Right forelimb (tissue), 1 donor: ENCODE measurements at regions not wholly inside any gene's neighbourhood (a gene's known extent, or its start where the extent isn't known, plus 50 kb on each side); places are given as distances from the start of the nearest gene placed in this dataset.
"Not testable (repeated sequence)": the region's sequence is repeated elsewhere in the genome, so short reads cannot be mapped to it uniquely, and the experiment has no call there.

ENCODE experiments used
- DNase-seq: peaks from one replicate; pipeline ENCODE4 v3.0.0-alpha.2; 2018

DNA sequence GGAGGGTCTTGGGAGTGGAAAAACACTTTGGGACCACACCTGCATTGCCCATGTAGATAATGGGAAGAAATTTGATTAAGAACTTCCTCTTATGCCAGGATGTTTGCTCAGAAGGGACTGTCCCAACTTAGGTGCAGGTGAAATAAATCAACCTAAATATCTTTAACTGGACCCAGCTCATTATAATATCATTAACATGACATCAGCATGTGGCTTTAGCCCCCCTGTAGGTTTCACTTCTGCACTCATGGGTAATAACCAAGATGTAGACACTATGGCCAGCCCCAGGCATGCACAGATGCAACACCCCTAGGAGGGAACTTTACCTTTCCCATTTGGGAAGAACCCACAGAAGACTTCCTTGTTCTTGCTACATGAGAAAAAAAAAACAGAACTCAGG, 227.4 kb upstream of the ZNF804A start:
- DNase-seq: no peak

GRCh38 chr2:184371641-184372040, 226.7 kb upstream of the ZNF804A start:
- DNase-seq: no peak

DNA sequence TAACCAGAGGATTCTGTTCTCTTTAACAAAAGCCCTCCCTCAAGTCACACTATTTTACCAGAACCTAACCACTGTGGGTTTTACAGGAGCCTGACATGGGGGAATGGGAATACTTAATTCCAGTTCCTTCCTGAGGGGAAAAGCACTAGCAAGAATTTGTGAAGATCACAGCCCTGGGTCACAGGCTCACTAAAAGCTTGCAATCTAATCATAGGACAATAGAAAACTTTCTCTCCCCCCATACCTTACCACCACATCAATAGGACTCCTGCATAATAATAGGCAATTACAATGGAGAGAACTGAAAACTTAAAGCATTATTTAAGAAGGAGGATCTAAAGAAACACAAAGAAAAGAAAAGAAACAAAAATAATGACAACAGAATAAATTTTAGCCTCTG, 225.8 kb upstream of the ZNF804A start:
- no peak for DNase-seq

GRCh38 chr2:184394642-184395041, 203.7 kb upstream of the ZNF804A start:
- DNase-seq: no peak

DNA sequence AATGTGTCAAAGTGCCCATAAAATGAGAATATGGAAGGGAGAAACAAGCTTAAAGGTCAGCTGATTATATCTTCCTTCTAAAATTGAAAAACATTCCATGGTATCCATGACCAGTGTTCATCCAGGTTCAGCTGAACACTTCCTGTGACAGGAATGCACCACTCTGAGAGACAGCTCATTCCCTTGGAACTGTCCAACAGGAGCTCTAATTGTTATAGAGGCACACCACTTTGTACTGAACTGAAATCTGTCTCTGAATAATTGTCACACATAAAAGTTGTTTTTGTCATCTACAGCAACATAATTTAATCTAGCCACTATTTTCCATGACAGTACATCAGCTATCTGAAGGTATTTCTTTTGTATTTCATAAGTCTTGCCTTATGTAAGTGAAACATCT, 195.9 kb upstream of the ZNF804A start:
- DNase-seq: no peak

DNA sequence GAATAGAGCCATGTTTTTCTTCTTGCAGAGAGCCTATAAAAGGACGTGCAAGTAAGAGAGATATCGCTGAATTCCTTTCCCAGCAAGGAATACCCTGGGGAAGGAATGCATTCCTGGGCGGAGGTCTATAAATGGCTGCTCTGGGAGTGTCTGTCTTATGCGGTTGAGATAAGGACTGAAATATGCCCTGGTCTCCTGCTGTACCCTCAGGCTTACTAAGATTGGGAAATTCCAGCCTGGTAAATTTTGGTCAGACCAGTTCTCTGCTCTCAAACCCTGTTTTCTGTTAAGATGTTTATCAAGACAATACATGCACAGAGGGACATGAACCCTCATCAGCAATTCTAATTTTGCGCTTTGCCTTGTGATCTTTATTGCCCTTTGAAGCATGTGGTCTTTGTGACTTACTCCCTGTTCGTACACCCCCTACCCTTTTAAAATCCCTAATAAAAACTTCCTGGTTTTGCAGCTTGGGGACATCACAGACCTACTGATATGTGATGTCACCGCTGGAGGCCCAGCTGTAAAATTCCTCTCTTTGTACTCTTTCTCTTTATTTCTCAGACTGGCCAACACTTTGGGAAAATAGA, 191.2 kb upstream of the ZNF804A start:
- not testable (repeated sequence) for DNase-seq

- DNase-seq: no peak
Observed at GRCh38 chr2:184410160-184410559, 188.2 kb upstream of the ZNF804A start.

DNA sequence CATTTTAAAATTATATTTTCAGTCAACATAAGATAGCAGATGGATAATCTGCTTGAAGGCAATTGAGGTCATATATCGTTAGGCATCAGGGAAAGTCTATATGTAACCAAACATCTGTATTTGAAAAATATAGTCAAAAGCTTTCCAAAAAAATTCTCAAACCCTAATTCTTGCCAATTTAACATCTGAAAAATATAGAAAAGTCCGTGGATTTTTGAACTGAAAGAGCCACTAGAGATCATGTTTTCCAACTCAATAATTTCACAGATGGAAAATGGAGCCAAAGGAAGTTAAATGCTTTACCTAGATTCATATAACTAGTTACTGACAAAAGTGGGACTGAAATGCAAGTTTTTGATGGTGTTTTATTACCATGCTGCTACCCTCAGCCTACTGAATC, 185.1 kb upstream of the ZNF804A start:
- DNase-seq: no peak

- no peak for DNase-seq
Observed at GRCh38 chr2:184413671-184414229, 184.6 kb upstream of the ZNF804A start.

- no peak for DNase-seq
Observed at GRCh38 chr2:184416146-184416913, 182.0 kb upstream of the ZNF804A start.

DNA sequence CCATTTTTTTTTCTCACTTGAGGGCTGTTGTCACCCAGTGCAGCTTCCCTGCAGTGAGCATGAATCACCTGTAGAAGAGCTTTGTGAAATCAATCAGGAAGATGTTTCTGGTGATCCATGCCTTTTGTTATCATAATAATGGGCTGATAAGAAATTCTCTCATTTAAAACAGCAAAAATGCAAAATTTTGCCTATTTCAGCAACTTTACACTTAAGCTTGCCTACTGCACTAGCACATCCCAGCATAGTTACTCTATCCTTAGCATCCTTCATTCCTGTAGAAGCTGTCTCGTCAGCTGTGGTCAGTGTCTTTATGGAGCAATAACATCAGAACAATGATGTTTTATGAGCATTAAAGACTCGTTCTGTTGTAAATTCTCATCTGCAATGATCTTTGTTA, 178.6 kb upstream of the ZNF804A start:
- DNase-seq: no peak

DNA sequence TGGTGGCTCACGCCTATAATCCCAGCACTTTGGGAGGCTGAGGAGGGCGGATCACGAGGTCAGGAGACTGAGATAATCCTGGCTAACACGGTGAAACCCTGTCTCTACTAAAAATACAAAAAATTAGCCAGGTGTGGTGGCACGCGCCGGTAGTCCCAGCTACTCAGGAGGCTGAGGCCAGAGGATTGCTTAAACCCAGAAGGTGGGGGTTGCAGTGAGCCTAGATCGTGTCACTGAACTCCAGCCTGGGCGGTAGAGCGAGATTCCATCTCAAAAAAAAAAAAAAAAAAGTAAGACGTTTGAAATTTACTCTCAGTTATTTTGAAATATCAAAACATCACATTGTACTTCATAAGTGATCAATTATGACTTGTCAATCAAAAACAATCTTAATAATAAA, 176.9 kb upstream of the ZNF804A start:
- not testable (repeated sequence) for DNase-seq

DNA sequence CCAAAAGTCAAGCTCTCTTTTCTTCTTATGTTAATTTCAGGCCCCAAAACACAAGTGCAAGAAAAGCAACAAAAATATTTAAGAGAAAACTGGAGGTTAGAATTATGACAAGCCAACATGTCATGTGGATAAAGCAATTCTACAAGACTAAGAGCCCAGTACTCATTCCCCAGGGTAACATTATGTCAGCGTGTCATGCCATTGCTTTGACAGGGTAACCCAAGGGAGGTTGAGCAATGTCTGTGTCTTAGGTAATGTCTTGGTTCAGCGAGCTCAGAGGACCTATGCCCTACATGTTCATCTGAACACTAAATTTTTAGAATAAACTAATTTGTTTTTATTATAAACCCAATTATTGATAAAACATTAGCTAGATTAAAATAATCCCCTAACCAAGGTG, 173.2 kb upstream of the ZNF804A start:
- DNase-seq: no peak

DNA sequence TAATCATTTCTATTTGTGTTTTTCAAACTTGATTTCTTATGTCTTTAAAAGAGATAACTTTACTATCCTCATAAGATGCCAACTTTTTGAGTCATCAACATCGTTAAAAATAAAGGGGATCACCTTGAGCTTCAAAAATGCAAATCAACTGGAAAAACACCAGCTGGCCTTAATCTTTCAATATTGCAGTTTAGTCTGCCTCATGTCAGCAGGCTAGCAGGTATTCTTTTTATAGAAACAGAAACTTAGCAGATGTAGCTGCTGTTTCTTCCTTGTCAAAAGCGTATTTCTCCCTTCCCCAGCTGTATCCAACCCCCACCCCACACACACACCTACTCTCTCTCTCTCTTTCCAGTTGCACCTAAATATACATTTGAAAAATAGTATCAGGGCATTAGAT, 154.1 kb upstream of the ZNF804A start:
- no peak for DNase-seq

DNA sequence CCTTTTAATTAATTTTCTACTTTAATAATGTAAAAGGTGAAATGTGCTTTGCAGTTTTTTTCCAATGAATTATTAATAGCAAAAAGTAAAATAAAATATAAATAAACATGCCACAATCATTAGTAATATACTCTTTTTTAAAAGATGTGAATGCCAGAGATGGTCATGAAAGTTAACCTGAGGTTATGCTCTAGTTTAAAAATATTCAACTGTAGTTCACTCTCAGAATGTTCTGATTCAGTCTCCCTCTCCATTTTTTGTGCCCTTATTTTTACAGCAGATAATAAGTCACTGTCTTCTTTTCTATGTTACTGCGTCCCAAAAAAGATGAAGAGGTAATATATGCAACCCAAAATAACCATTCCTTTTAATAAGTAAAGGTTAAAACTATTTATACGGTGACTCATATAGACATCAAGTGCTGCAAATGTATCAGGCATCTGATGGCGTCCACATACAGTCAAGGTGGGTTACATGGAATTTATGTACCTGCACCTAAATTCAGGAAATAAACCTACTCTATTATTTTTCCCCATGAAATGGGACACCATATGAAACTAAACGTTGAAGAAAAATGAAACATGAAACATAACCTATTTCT, 153.6 kb upstream of the ZNF804A start:
- DNase-seq: no peak

GRCh38 chr2:184449760-184450159, 148.6 kb upstream of the ZNF804A start:
- DNase-seq: no peak

DNA sequence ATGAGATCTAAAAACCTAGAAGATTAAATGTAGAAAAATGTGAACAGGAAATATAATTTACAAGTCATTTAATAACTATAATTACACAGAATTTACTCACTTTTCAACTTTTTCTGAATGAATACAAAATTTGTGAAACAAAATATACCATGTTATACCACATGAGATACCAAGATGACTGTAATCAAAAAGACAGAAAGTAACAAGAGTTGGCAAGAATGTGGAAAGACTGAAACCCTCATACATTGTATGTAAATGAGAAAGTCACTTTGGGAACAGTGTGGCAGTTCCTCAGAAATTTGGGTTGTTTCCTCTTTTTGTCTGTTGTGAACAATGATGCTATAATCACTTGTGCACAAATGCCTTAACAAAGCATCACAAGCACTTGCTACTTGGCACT, 145.4 kb upstream of the ZNF804A start:
- DNase-seq: no peak

GRCh38 chr2:184455624-184456023, 142.7 kb upstream of the ZNF804A start:
- no peak for DNase-seq

- DNase-seq: not testable (repeated sequence)
Observed at GRCh38 chr2:184456693-184457092, 141.6 kb upstream of the ZNF804A start.

DNA sequence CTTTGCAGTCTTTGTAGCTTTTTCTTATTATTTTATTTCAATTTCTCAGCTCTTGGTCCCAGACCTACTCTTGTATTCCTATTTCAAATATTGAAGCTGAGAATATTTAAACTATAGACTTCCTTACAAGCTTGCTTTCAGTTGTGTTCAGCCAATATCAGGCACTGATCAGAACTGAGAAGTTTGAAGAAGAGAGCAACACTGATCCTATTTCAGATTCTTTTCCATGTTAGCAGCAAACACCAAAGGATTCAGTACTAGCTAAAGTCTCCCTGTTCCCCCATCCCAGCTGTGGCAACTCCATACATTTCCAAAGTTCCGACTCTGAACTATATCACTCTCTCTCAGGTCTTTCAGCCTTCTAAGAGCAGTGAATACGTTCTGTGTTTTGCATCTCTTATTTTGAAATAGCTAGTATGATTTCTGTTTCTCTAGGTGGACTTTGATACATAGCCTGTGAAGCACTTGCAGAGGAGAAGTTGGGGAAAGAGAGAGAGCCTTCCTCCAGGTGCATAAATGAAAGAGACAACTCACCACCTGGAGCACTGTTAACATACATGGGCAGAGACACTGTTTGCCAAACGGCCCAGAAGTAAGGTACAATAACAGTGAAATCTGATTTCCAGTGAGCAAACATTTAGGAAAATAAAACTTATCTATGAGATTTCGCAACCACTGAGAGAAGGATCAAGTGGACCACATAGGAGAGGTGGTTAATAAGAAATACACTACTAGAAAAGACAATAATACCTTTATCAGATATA, 135.0 kb upstream of the ZNF804A start:
- DNase-seq: no peak

GRCh38 chr2:184463866-184464248, 134.5 kb upstream of the ZNF804A start:
- DNase-seq: no peak

DNA sequence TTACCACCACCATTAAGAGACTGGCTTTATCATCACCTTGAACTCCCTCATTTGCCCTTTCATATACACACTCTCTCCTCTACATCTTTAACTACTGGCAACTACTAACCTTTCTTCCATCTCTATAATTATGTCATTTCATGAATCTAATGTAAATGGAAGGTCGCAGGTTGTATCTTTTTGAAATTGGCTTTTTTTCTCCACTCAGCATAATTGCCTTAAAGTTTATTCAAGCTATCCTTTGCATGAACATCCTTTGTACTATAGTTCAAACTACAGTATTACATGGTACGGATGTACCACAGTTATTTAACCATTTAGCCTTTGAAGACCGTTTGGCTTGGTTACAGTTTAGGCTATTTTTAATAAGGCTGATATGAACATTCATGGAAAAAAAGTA, 129.5 kb upstream of the ZNF804A start:
- no peak for DNase-seq

GRCh38 chr2:184472481-184472880, 125.8 kb upstream of the ZNF804A start:
- no peak for DNase-seq
